ENCODE measurements at regions not wholly inside any gene's neighbourhood (a gene's known extent, or its start where the extent isn't known, plus 50 kb on each side); places are given as distances from the start of the nearest gene placed in this dataset.

- H3K4me1 ChIP-seq (ENCODE audit: low read length) = no peaks in the 10 kb centered on the region
- TF ChIP-seq EZH2phosphoT487 (IDR thresholded peaks at IDR 0.05; ENCODE audit: low read length) (no peak), CTCF (IDR thresholded peaks at IDR 0.05; ENCODE audit: low read length) (no peak), EZH2 (optimal IDR thresholded peaks at IDR 0.05; ENCODE audit: low read depth, low read length) (no peak)
- H3K27me3 ChIP-seq (replicated peaks; ENCODE audit: insufficient read depth, low read length) = no peaks in the 10 kb centered on the region
- H3K27ac ChIP-seq (ENCODE audit: low read length) = no peak overlapping the region
- H3K36me3 ChIP-seq (replicated peaks; ENCODE audit: insufficient read depth, low read length) = no peaks in the 10 kb centered on the region
- DNase-seq = no peak
- no peaks in the 10 kb centered on the region for H3K9me2 ChIP-seq (replicated peaks; ENCODE audit: insufficient read depth, low read length)
- H3K4me2 ChIP-seq (ENCODE audit: low read depth, low read length) = no peak overlapping the region
- H3K79me2 ChIP-seq (ENCODE audit: low read length) = no peaks in the 10 kb centered on the region
- no peak overlapping the region for H3K9ac ChIP-seq (ENCODE audit: low read length)
- no peaks in the 10 kb centered on the region for H3F3A ChIP-seq (ENCODE audit: insufficient read depth, low read length)
- H2AFZ ChIP-seq (ENCODE audit: low read length) = no peak overlapping the region
- no peak overlapping the region for H3K4me3 ChIP-seq (ENCODE audit: low read length)
- no peaks in the 10 kb centered on the region for H4K20me1 ChIP-seq (ENCODE audit: insufficient read depth, low read length)
- H3K9me3 ChIP-seq (replicated peaks; ENCODE audit: insufficient read depth, low read length) = no peaks in the 10 kb centered on the region
Measured at GRCh38 chr18:72444798-72445155, 99.4 kb downstream of the CBLN2 start.

GRCh38 chr18:72444111-72444797 is 99.9 kb downstream of the CBLN2 start:
- no peak for TF ChIP-seq EZH2 (optimal IDR thresholded peaks at IDR 0.05; ENCODE audit: low read depth, low read length)
- TF ChIP-seq EZH2phosphoT487 (IDR thresholded peaks at IDR 0.05; ENCODE audit: low read length) = no peak
- no peak for TF ChIP-seq CTCF (IDR thresholded peaks at IDR 0.05; ENCODE audit: low read length)
- Histone ChIP-seq H4K20me1 (ENCODE audit: insufficient read depth, low read length) (no peaks in the 10 kb centered on the region), H3F3A (ENCODE audit: insufficient read depth, low read length) (no peaks in the 10 kb centered on the region), H3K4me2 (ENCODE audit: low read depth, low read length) (no peak overlapping the region), H3K27ac (ENCODE audit: low read length) (no peak overlapping the region), H3K4me1 (ENCODE audit: low read length) (no peaks in the 10 kb centered on the region), H2AFZ (ENCODE audit: low read length) (no peak overlapping the region), H3K9me2 (replicated peaks; ENCODE audit: insufficient read depth, low read length) (no peaks in the 10 kb centered on the region), H3K9me3 (replicated peaks; ENCODE audit: insufficient read depth, low read length) (no peaks in the 10 kb centered on the region), H3K79me2 (ENCODE audit: low read length) (no peaks in the 10 kb centered on the region), H3K36me3 (replicated peaks; ENCODE audit: insufficient read depth, low read length) (no peaks in the 10 kb centered on the region), H3K4me3 (ENCODE audit: low read length) (no peak overlapping the region), H3K27me3 (replicated peaks; ENCODE audit: insufficient read depth, low read length) (no peaks in the 10 kb centered on the region), H3K9ac (ENCODE audit: low read length) (no peak overlapping the region)
- no peak for DNase-seq

GRCh38 chr18:72436401-72436800 is 107.7 kb downstream of the CBLN2 start:
- Histone ChIP-seq H4K20me1 (ENCODE audit: insufficient read depth, low read length) (no peaks in the 10 kb centered on the region), H3K4me1 (ENCODE audit: low read length) (no peaks in the 10 kb centered on the region), H3F3A (ENCODE audit: insufficient read depth, low read length) (no peaks in the 10 kb centered on the region), H3K27ac (ENCODE audit: low read length) (no peak overlapping the region), H3K36me3 (replicated peaks; ENCODE audit: insufficient read depth, low read length) (no peaks in the 10 kb centered on the region), H3K79me2 (ENCODE audit: low read length) (no peaks in the 10 kb centered on the region), H3K9ac (ENCODE audit: low read length) (no peak overlapping the region), H3K4me3 (ENCODE audit: low read length) (no peak overlapping the region), H3K4me2 (ENCODE audit: low read depth, low read length) (no peak overlapping the region), H3K27me3 (replicated peaks; ENCODE audit: insufficient read depth, low read length) (no peaks in the 10 kb centered on the region), H3K9me3 (replicated peaks; ENCODE audit: insufficient read depth, low read length) (no peaks in the 10 kb centered on the region), H2AFZ (ENCODE audit: low read length) (no peak overlapping the region), H3K9me2 (replicated peaks; ENCODE audit: insufficient read depth, low read length) (no peaks in the 10 kb centered on the region)
- no peak for DNase-seq
- TF ChIP-seq EZH2 (optimal IDR thresholded peaks at IDR 0.05; ENCODE audit: low read depth, low read length) (no peak), CTCF (IDR thresholded peaks at IDR 0.05; ENCODE audit: low read length) (no peak), EZH2phosphoT487 (IDR thresholded peaks at IDR 0.05; ENCODE audit: low read length) (no peak)
